ENCODE measurements at regions not wholly inside any gene's neighbourhood (a gene's known extent, or its start where the extent isn't known, plus 50 kb on each side); places are given as distances from the start of the nearest gene placed in this dataset.

GRCh38 chr11:88405853-88406252 lies 68.3 kb upstream of the CTSC start:
- TF ChIP-seq CTCF (IDR thresholded peaks at IDR 0.05): no peak
- no peak for TF ChIP-seq EP300 (IDR thresholded peaks at IDR 0.05)
